Germinal center (tissue), 1 donor: ENCODE measurements at regions not wholly inside any gene's neighbourhood (a gene's known extent, or its start where the extent isn't known, plus 50 kb on each side); places are given as distances from the start of the nearest gene placed in this dataset.
"Not testable (repeated sequence)": the region's sequence is repeated elsewhere in the genome, so short reads cannot be mapped to it uniquely, and the experiment has no call there.

ENCODE experiments used
- DNase-seq: peaks from one replicate; pipeline ENCODE4 v3.0.0; 2012; ENCODE audit warnings: mixed read lengths, low spot score

DNA sequence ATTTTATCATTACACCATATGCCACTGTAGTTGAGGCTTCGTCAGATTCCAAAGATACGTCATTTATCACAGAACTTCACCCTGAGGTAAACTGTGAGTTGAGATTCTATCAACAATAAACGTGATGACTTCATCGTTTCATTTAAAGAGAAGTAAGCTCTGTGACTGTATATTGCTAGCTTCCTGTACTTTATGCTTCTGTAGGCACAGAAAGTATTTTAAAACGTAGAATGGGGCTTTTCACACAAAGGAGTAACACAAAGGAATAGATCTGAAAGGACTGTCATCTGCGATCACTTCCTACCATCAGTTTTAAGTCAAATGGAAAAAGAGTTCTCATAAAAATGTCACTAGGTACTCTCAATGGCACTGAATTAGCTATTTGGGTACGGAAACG lies 234.4 kb upstream of the MCHR2 start:
- no peak for DNase-seq

- DNase-seq = no peak
Observed at GRCh38 chr6:100226811-100227210, 232.8 kb upstream of the MCHR2 start.

- DNase-seq = not testable (repeated sequence)
Observed at GRCh38 chr6:100223952-100224351, 229.9 kb upstream of the MCHR2 start.

DNA sequence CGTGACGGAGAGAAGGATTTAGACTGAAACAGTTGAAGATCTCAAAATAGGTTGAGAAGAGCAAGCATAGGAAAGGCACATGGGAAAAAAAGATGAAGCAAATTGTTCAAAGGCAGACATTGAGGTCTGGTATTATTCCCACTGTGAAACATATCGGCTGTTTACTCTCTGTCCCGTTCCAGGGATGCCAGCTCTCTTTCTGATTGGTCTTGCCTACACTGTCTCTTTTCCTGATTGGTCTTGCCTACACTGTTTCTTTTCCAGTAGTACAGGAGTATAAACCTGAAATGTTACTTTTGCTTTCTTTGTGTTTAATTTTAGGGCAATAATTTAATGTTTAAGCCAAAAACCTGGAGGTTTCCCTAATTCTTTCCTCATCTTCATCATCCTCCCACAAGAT lies 226.5 kb upstream of the MCHR2 start:
- no peak for DNase-seq

- no peak for DNase-seq
Observed at GRCh38 chr6:100217225-100218012, 223.4 kb upstream of the MCHR2 start.

DNA sequence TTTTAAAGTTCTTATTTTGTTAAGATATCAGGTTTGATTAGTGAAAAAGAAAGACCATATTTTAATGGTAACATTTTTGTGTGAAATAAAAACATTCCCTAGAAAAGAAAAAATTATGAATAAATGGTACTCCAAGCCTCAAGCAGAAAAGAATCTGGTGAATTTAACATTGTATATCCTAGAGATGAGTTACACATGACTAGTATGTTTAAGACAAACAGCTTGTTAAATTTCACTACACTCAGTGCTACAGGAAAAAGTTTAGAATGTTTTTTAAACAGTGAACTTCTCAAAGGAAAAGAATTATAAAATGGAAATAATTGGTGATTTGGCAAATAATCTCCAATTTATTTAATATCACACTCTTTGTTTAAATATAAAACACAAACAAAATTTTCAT lies 222.7 kb upstream of the MCHR2 start:
- no peak for DNase-seq

GRCh38 chr6:100212131-100212530 lies 218.1 kb upstream of the MCHR2 start:
- DNase-seq = no peak

GRCh38 chr6:100210137-100211117 lies 216.4 kb upstream of the MCHR2 start:
- DNase-seq = no peak

GRCh38 chr6:100209323-100210136 lies 215.5 kb upstream of the MCHR2 start:
- DNase-seq = no peak

- no peak for DNase-seq
Observed at GRCh38 chr6:100203400-100203799, 209.4 kb upstream of the MCHR2 start.

DNA sequence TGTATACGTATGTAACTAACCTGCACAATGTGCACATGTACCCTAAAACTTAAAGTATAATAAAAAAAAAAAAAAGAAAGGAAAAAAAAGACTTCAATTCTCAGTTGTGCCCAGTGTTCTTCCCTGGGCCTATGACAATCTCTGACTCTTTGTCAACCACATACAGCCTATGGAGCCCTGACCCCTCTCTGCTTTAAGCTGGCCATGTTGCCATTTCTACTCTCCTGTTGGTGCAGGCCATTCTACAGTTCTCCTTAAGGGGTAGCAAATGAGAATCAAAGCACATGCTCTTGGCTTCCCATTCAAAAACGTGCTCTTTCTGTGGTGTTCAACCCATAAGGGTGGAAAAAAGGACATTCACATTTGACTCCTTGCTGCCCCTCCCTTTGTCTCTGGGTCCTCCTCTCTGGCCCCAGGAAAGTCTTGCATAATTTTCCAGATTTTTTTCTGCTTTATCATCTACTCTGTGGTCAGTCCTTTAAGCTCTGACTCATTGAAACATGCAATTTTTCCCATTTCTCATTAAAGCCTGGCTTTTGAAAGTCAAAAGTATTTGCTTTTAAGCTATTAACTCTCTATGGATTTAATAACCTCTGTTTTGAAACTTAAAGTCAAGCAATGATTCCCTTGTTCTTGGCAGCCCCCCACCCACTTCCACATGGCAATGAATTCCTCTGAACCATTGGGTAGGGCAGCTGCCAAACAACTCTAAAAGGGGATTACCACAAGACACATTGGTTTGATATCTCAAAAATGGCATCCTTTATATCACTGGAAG lies 208.6 kb upstream of the MCHR2 start:
- no peak for DNase-seq

GRCh38 chr6:100196214-100196982 lies 202.4 kb upstream of the MCHR2 start:
- not testable (repeated sequence) for DNase-seq

DNA sequence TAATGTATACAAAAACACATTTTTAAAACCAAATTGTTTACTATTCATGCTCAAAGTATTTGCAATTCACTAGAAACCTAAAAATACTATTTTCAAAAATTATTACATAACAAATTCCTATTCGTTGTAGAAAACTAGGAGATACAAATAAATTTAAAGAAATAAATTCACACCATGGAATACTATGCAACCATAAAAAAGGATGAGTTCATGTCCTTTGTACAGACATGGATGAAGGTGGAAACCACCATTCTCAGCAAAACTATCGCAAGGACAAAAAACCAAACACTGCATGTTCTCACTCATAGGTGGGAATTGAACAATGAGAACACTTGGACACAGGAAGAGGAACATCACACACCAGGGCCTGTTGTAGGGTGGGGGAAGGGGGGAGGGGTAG lies 201.2 kb upstream of the MCHR2 start:
- DNase-seq = not testable (repeated sequence)

DNA sequence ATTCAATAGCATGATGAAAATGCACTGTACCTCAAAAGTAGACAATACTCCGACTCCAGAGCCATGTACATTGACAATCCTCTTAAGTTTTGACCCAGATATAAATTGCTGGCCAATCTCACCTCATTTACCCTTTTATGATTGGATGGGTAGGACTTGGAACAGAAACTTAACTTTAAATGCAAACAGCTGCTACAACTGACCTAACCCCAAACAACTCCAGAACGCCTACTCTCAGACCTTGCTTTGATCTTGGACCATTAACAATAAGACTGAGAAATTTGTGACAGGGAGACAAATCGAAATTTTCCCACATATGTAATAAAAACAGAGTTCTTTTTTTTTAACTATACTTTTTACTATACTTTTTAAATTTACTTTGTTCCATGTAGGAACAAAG lies 200.5 kb upstream of the MCHR2 start:
- no peak for DNase-seq

- no peak for DNase-seq
Observed at GRCh38 chr6:100188754-100189153, 194.7 kb upstream of the MCHR2 start.

GRCh38 chr6:100186552-100186951 lies 192.5 kb upstream of the MCHR2 start:
- DNase-seq = no peak

DNA sequence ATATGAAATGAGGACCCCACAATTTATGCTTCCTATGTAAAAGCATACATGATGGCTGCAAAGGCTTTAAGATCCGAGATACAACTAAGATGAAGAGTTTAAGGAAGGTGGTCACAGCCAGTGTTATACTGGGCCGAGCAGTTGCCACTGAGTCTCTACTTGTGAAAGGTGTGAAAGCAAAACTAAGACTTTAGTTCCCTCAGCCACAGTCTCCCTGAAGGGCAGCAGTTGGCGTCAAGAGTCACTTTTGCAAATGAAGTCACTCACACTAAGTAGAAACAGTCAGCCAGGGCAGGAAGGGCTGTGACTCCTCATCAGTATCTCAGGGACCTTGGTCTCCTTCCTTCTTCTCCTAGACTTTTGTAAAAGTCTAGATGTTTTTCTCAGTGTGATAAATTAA lies 191.6 kb upstream of the MCHR2 start:
- DNase-seq = no peak

- DNase-seq = no peak
Observed at GRCh38 chr6:100184473-100184872, 190.4 kb upstream of the MCHR2 start.

DNA sequence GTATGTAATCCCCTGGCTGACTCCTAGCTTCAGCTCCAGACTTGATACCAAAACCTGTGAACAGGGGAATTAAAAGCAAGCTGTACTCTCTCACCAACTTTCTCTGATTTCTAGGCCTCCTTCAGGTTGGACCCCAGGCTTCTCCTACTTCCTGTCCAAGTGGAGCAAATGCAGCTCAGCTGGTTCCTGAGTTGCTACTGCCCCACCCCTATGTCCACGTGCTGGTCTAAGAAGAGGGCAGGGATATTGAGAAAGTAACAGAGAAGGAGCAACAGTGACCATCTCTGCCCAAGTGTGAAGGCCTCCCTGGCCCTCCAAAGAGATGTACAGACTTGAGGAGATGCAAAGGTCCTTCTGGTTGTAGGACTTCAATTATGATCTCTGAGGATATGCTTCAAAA lies 188.3 kb upstream of the MCHR2 start:
- no peak for DNase-seq

- no peak for DNase-seq
Observed at GRCh38 chr6:100181309-100181708, 187.3 kb upstream of the MCHR2 start.

GRCh38 chr6:100179576-100179975 lies 185.6 kb upstream of the MCHR2 start:
- DNase-seq = no peak
